Activated T-helper 1 cell treated with anti-CD3 and anti-CD28 coated beads, Interleukin-12 subunit alpha, Interleukin-12 subunit beta, Interleukin-2, Interleukin-4 antibody, amounts not matched to agents 30 ng/mL and 10 ng/mL and 1 ng/mL, durations not matched to agents 14 hours and 24 hours and 36 hours (primary cell): ENCODE measurements at regions not wholly inside any gene's neighbourhood (a gene's known extent, or its start where the extent isn't known, plus 50 kb on each side); places are given as distances from the start of the nearest gene placed in this dataset.
"Not testable (repeated sequence)": the region's sequence is repeated elsewhere in the genome, so short reads cannot be mapped to it uniquely, and the experiment has no call there.

Experiments used
- DNase-seq: peaks from one replicate; pipeline ENCODE4 v3.0.0; 2021; ENCODE audit warnings: low spot score
- H3K27ac Mint-ChIP-seq: one replicate; pipeline ENCODE4 v1.8.0; 2021; ENCODE audit warnings: mild to moderate bottlenecking, mixed read lengths
- H3K27me3 Mint-ChIP-seq: one replicate; pipeline ENCODE4 v1.8.0; 2022; ENCODE audit warnings: mild to moderate bottlenecking, moderate library complexity, mixed read lengths; ENCODE audit not compliant: insufficient read depth
- H3K36me3 Mint-ChIP-seq: one replicate; pipeline ENCODE4 v1.8.0; 2021; ENCODE audit warnings: low read depth, mixed read lengths
- H3K4me1 Mint-ChIP-seq: one replicate; pipeline ENCODE4 v1.8.0; 2021; ENCODE audit warnings: low read depth, mixed read lengths
- H3K4me3 Mint-ChIP-seq: one replicate; pipeline ENCODE4 v1.8.0; 2021; ENCODE audit warnings: mild to moderate bottlenecking, moderate library complexity, mixed read lengths
- H3K9me3 Mint-ChIP-seq: one replicate; pipeline ENCODE4 v1.8.0; 2021; ENCODE audit warnings: mixed read lengths
- intact Hi-C: fragments of 100-400 bp; cut with micrococcal nuclease; formaldehyde crosslinking; loops from one replicate; pipeline ENCODE4 v1.15.1; 2024

GRCh38 chr7:135872861-135873260 lies 104.3 kb downstream of the MTPN start:
- H3K36me3 Mint-ChIP-seq, H3K4me3 Mint-ChIP-seq, H3K27me3 Mint-ChIP-seq, H3K27ac Mint-ChIP-seq, intact Hi-C loops, DNase-seq, H3K4me1 Mint-ChIP-seq, H3K9me3 Mint-ChIP-seq: not testable (repeated sequence)

GRCh38 chr7:135862586-135863340 lies 114.2 kb upstream of the FAM180A start:
- H3K27ac Mint-ChIP-seq = no peak overlapping the region

GRCh38 chr7:135859538-135859937 lies 110.9 kb upstream of the FAM180A start:
- Mint-ChIP-seq H3K27ac (no peak overlapping the region), H3K9me3 (no peaks in the 10 kb centered on the region), H3K4me3 (no peak overlapping the region), H3K36me3 (no peaks in the 10 kb centered on the region), H3K27me3 (peaks cover 3% of the 10 kb centered on the region), H3K4me1 (no peaks in the 10 kb centered on the region)
- intact Hi-C loops = no loop called here
- DNase-seq = no peak

More at GRCh38 chr7:135862586-135863340, 114.2 kb upstream of the FAM180A start:
- Mint-ChIP-seq H3K27me3 (no peaks in the 10 kb centered on the region), H3K4me3 (no peak overlapping the region), H3K36me3 (no peaks in the 10 kb centered on the region), H3K4me1 (no peaks in the 10 kb centered on the region), H3K9me3 (no peaks in the 10 kb centered on the region)
- no peak for DNase-seq
- intact Hi-C loops = no loop called here

- DNase-seq = no peak
- Mint-ChIP-seq H3K27ac (no peak overlapping the region), H3K27me3 (peaks cover 3% of the 10 kb centered on the region), H3K9me3 (no peaks in the 10 kb centered on the region), H3K4me1 (no peaks in the 10 kb centered on the region), H3K4me3 (no peak overlapping the region), H3K36me3 (no peaks in the 10 kb centered on the region)
- intact Hi-C loops = no loop called here
Measured at GRCh38 chr7:135858851-135859250, 110.2 kb upstream of the FAM180A start.

GRCh38 chr7:135858379-135858778 lies 109.8 kb upstream of the FAM180A start:
- no peak overlapping the region for H3K27ac Mint-ChIP-seq
- no peak for DNase-seq
- no peaks in the 10 kb centered on the region for H3K9me3 Mint-ChIP-seq
- H3K4me3 Mint-ChIP-seq = no peak overlapping the region
- H3K4me1 Mint-ChIP-seq = no peaks in the 10 kb centered on the region
- intact Hi-C loops = no loop called here
- no peaks in the 10 kb centered on the region for H3K36me3 Mint-ChIP-seq
- peaks cover 3% of the 10 kb centered on the region for H3K27me3 Mint-ChIP-seq

- Mint-ChIP-seq H3K27me3 (peaks cover 3% of the 10 kb centered on the region), H3K4me1 (no peaks in the 10 kb centered on the region), H3K36me3 (no peaks in the 10 kb centered on the region), H3K9me3 (no peaks in the 10 kb centered on the region), H3K27ac (no peak overlapping the region), H3K4me3 (no peak overlapping the region)
- no peak for DNase-seq
- intact Hi-C loops = no loop called here
Measured at GRCh38 chr7:135857519-135858274, 109.1 kb upstream of the FAM180A start.

- Mint-ChIP-seq H3K4me1 (no peaks in the 10 kb centered on the region), H3K27me3 (peaks cover 3% of the 10 kb centered on the region), H3K36me3 (no peaks in the 10 kb centered on the region), H3K27ac (no peak overlapping the region), H3K9me3 (no peaks in the 10 kb centered on the region), H3K4me3 (no peak overlapping the region)
- DNase-seq = no peak
- intact Hi-C loops = no loop called here
Measured at GRCh38 chr7:135856356-135857144, 107.9 kb upstream of the FAM180A start.

- Mint-ChIP-seq H3K27me3 (peaks cover 5% of the 10 kb centered on the region), H3K27ac (no peak overlapping the region), H3K9me3 (no peaks in the 10 kb centered on the region), H3K4me1 (no peaks in the 10 kb centered on the region), H3K36me3 (no peaks in the 10 kb centered on the region), H3K4me3 (no peak overlapping the region)
- DNase-seq = no peak
- intact Hi-C loops = no loop called here
Measured at GRCh38 chr7:135855846-135856245, 107.2 kb upstream of the FAM180A start.

GRCh38 chr7:135853499-135853898 lies 104.9 kb upstream of the FAM180A start:
- H3K4me3 Mint-ChIP-seq = no peak overlapping the region
- DNase-seq = no peak
- peaks cover 3% of the 10 kb centered on the region for H3K9me3 Mint-ChIP-seq
- H3K4me1 Mint-ChIP-seq = no peaks in the 10 kb centered on the region
- H3K27me3 Mint-ChIP-seq = peaks cover 5% of the 10 kb centered on the region
- no peaks in the 10 kb centered on the region for H3K36me3 Mint-ChIP-seq
- intact Hi-C loops = no loop called here
- no peak overlapping the region for H3K27ac Mint-ChIP-seq

- intact Hi-C loops = no loop called here
- peaks cover 3% of the 10 kb centered on the region for H3K9me3 Mint-ChIP-seq
- no peak for DNase-seq
- no peaks in the 10 kb centered on the region for H3K36me3 Mint-ChIP-seq
- peaks cover 5% of the 10 kb centered on the region for H3K27me3 Mint-ChIP-seq
- H3K27ac Mint-ChIP-seq = no peak overlapping the region
- H3K4me3 Mint-ChIP-seq = no peak overlapping the region
- H3K4me1 Mint-ChIP-seq = no peaks in the 10 kb centered on the region
Measured at GRCh38 chr7:135853008-135853407, 104.4 kb upstream of the FAM180A start.

- H3K4me3 Mint-ChIP-seq = no peak overlapping the region
- H3K27ac Mint-ChIP-seq = no peak overlapping the region
- peaks cover 6% of the 10 kb centered on the region for H3K27me3 Mint-ChIP-seq
- intact Hi-C loops = loop anchor here (10.0 kb wide), 1 partner anchor 1162 kb away; no protein-coding TSS in a partner anchor
- no peak for DNase-seq
- peaks cover 3% of the 10 kb centered on the region for H3K9me3 Mint-ChIP-seq
- H3K36me3 Mint-ChIP-seq = no peaks in the 10 kb centered on the region
- H3K4me1 Mint-ChIP-seq = no peaks in the 10 kb centered on the region
Measured at GRCh38 chr7:135847242-135847641, 98.6 kb upstream of the FAM180A start.

GRCh38 chr7:135846339-135846738 lies 97.7 kb upstream of the FAM180A start:
- DNase-seq = no peak
- intact Hi-C loops = loop anchor here (10.0 kb wide), 1 partner anchor 1162 kb away; no protein-coding TSS in a partner anchor
- Mint-ChIP-seq H3K36me3 (no peaks in the 10 kb centered on the region), H3K27me3 (peaks cover 6% of the 10 kb centered on the region), H3K9me3 (peaks cover 3% of the 10 kb centered on the region), H3K4me3 (no peak overlapping the region), H3K27ac (no peak overlapping the region), H3K4me1 (no peaks in the 10 kb centered on the region)
